Activated effector memory CD4-positive, alpha-beta T cell treated with anti-CD3 and anti-CD28 coated beads, Interleukin-2, amount 50 U/mL, for 16 hours (primary cell): ENCODE measurements at regions not wholly inside any gene's neighbourhood (a gene's known extent, or its start where the extent isn't known, plus 50 kb on each side); places are given as distances from the start of the nearest gene placed in this dataset.
"Not testable (repeated sequence)": the region's sequence is repeated elsewhere in the genome, so short reads cannot be mapped to it uniquely, and the experiment has no call there.

Experiments
- DNase-seq: peaks from one replicate; pipeline ENCODE4 v3.0.0-alpha.2; 2020

- DNase-seq: no peak
These were observed 124.9 kb downstream of the METRNL start for GRCh38 chr17:83204230-83204725.

- not testable (repeated sequence) for DNase-seq
These were observed 125.5 kb downstream of the METRNL start for GRCh38 chr17:83204736-83205386.

DNA sequence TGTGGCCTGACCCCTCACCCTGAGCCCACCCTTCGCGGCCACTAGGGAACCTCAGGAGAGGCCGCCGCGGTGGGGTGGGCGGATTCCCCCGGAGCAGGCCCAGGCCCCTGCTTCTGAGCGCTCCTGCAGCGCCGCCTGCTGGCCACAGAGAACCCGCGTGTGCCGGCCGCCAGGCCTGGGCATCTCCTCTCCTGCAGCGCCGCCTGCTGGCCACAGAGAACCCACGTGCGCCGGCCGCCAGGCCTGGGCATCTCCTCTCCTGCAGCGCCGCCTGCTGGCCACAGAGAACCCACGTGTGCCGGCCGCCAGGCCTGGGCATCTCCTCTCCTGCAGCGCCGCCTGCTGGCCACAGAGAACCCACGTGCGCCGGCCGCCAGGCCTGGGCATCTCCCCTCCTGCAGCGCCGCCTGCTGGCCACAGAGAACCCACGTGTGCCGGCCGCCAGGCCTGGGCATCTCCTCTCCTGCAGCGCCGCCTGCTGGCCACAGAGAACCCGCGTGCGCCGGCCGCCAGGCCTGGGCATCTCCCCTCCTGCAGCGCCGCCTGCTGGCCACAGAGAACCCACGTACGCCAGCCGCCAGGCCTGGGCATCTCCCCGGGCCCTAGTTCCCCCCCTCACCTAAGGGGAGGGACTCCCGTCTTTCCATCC lies 126.1 kb downstream of the METRNL start:
- peak; percentile 87 for DNase-seq

- DNase-seq: not testable (repeated sequence)
These were observed 126.6 kb downstream of the METRNL start for GRCh38 chr17:83206036-83206394.

GRCh38 chr17:83206819-83207588 lies 127.6 kb downstream of the METRNL start:
- not testable (repeated sequence) for DNase-seq

DNA sequence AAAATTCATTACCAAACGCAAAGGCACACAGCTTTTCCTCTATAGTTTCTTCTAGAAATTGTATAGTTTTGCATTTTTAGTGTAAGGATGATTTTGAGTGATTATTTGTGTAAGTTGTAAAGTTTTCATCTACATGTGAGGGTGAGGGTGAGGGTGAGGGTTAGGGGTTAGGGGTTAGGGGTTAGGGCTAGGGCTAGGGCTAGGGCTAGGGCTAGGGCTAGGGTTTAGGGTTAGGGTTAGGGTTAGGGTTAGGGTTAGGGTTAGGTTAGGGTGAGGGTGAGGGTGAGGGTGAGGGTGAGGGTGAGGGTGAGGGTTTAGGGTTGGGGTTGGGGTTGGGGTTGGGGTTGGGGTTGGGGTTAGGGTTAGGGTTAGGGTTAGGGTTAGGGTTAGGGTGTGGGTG lies 167.6 kb downstream of the METRNL start:
- not testable (repeated sequence) for DNase-seq
